WI38 (cell line): ENCODE measurements at regions not wholly inside any gene's neighbourhood (a gene's known extent, or its start where the extent isn't known, plus 50 kb on each side); places are given as distances from the start of the nearest gene placed in this dataset.

ENCODE experiments used
- H3K4me3 ChIP-seq: 2 replicates; pipeline ENCODE4 v1.5.1; 2011; ENCODE audit warnings: low read depth, mild to moderate bottlenecking, control low read depth, low read length
- CTCF ChIP-seq: IDR thresholded peaks from 2 replicates; pipeline ENCODE4 v1.5.1; 2012; ENCODE audit warnings: low read depth, mild to moderate bottlenecking, control low read depth, low read length

- H3K4me3 ChIP-seq, result no peak overlapping the region
- TF ChIP-seq CTCF, result no peak
Measured at GRCh38 chr2:228377533-228377932, 196.0 kb upstream of the SPHKAP start.

- no peak overlapping the region for H3K4me3 ChIP-seq
- no peak for TF ChIP-seq CTCF
Measured at GRCh38 chr2:228374741-228375140, 193.3 kb upstream of the SPHKAP start.

- TF ChIP-seq CTCF, result no peak
- no peak overlapping the region for H3K4me3 ChIP-seq
Measured at GRCh38 chr2:228373191-228373590, 191.7 kb upstream of the SPHKAP start.

DNA sequence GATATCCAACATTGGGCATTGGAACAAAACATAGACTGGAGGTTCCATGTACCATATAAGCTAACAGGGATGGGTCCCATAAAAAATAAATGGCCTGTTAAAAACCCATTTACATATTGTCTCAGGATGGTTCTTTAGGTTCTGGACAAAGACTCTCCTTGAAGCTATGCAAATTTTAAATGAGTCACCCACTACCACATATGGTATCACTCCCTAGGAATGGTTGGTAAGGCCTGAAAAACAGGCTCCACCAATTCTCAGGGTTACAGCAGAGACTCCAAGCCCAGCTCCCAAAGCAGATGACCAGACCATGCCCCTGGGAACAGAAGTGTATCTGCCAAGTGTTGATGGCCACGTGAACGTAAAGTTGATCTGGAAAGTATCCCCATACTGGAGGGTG is 190.7 kb upstream of the SPHKAP start:
- H3K4me3 ChIP-seq, result no peak overlapping the region
- no peak for TF ChIP-seq CTCF

DNA sequence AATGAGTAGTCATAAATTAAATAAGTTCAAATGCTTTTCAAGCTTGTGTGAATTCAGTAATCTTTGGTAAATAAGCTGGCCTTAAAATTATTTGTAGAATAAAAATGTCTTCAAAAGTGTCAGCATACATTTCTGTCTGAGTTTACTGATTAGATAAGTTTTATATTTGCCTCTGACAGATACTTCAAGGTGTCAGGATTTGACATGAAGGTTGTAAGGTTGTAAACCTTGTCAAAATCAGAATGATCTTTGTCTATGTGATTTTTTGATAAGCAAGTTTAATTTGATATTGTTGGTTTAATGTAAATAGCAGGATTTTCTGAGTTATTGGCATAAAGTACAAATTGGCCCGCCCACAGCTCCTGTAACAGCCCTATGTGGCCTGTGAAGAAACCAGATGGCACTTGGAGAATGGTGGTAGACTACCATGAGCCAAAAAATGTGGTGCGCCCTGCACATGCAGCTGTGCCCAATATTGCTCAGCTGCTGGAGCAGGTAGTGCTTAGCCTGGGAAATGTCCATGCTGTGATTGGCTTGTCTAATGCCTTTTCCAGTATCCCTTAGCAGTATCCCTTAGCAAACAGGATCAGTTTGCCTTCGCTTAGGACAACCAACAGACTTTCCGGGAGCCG is 188.0 kb upstream of the SPHKAP start:
- H3K4me3 ChIP-seq, result no peak overlapping the region
- no peak for TF ChIP-seq CTCF

DNA sequence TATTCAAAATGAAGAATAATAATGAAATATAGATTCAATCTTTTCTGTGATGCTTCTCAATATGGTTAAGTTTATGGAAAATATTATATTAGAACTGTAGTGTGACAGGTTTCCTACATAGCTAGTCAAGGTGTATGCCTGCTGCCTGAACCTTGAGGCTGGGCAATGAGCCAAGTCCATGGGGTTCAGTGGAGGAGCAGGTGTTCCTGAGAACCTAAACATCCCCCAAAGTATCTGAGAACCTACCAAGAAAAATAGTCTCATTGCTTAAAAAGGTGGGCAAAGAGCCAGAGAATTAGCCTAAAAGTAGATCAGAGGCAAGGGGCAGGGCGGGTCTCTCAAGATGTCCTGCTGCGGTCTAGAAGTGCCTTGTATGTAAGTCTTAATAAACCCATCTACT is 185.9 kb upstream of the SPHKAP start:
- H3K4me3 ChIP-seq, result no peak overlapping the region
- no peak for TF ChIP-seq CTCF

DNA sequence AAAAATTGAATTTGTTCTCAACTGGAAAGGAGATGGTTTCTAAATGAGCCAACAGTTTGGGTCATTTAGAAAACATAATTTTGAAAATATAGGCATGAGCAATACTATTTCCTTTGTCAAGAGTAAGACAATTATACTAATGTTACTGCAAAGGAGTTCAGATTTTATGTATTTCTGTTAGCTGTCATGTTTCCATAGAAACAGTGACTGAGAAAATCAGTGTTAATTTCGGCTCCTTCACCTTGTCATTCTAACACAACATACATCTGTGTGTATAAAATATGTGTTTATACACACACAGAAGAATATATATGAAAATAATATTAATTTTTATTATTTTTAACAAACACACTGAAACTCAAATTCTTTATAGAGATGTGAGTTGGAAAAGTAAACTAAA is 178.0 kb upstream of the SPHKAP start:
- H3K4me3 ChIP-seq, result no peak overlapping the region
- TF ChIP-seq CTCF, result no peak
